Esophagus muscularis mucosa (tissue), 4 donors: ENCODE measurements at regions not wholly inside any gene's neighbourhood (a gene's known extent, or its start where the extent isn't known, plus 50 kb on each side); places are given as distances from the start of the nearest gene placed in this dataset.
A peak's percentile ranks its signal among the peaks of the same experiment; 100 is the strongest.

Experiments used
- DNase-seq: peaks from one replicate; pipeline ENCODE4 v3.0.0-alpha.2; 2017; ENCODE audit errors: extremely low spot score
- H3K27ac ChIP-seq, 4 donors: fragments of 200-600 bp; sonication (generic); replicated peaks in 1 of 4; 1 replicate in 3 of 4; 2 replicates in 1 of 4; pipeline ENCODE4 v1.5.1; 2016 to 2019; ENCODE audit warnings: mild to moderate bottlenecking in 1 of 4
- H3K27me3 ChIP-seq, 4 donors: fragments of 200-600 bp; sonication (generic); one replicate each; pipeline versions ENCODE4 v1.5.1 to v1.6.0; 2016 to 2019
- H3K36me3 ChIP-seq, 4 donors: fragments of 200-600 bp; sonication (generic); one replicate each; pipeline ENCODE4 v1.5.1; 2016 to 2019
- H3K4me1 ChIP-seq, 4 donors: fragments of 200-600 bp; sonication (generic); one replicate each; pipeline ENCODE4 v1.5.1; 2016 to 2019
- H3K4me3 ChIP-seq, 4 donors: fragments of 200-600 bp; sonication (generic); 1 replicate in 2 of 4; 2 replicates in 2 of 4; pipeline ENCODE4 v1.5.1; 2016 to 2019; ENCODE audit warnings: mild to moderate bottlenecking in 4 of 4, moderate library complexity in 1 of 4
- H3K9me3 ChIP-seq, 4 donors: fragments of 200-600 bp; sonication (generic); 1 replicate in 3 of 4; 2 replicates in 1 of 4; pipeline ENCODE4 v1.5.1; 2016 to 2019
- CTCF ChIP-seq, 3 experiments: fragments of 200-600 bp in 2 of 3; fragments of 450-650 bp in 1 of 3; sonication (generic) in 2 of 3; IDR thresholded peaks; one replicate each; pipeline ENCODE4 v1.5.1; 2017 to 2019; ENCODE audit warnings: antibody characterized with exemption in 3 of 3, mild to moderate bottlenecking in 2 of 3, moderate library complexity in 1 of 3
- EP300 ChIP-seq: sonication (generic); formaldehyde crosslinking; IDR thresholded peaks from one replicate; pipeline ENCODE4 v1.6.1; 2017; ENCODE audit warnings: antibody characterized with exemption
- POLR2A ChIP-seq: fragments of 450-650 bp; IDR thresholded peaks from one replicate; pipeline ENCODE4 v1.6.1; 2017; ENCODE audit warnings: antibody characterized with exemption, moderate library complexity, mild to moderate bottlenecking, low read depth
- POLR2AphosphoS5 ChIP-seq, 2 donors: sonication (generic); formaldehyde crosslinking; IDR thresholded peaks; one replicate each; pipeline ENCODE4 v1.6.1; 2017; ENCODE audit warnings: antibody characterized with exemption in 2 of 2
- whole genome bisulfite sequencing: methylation state at CpG from one replicate; pipeline ENCODE4 v1.1.5; 2018; 5-methylcytosine and 5-hydroxymethylcytosine counted together
- intact Hi-C: fragments of 100-400 bp; cut with DNase I; formaldehyde crosslinking; loops from one replicate; pipeline ENCODE4 v1.15.1; 2023

GRCh38 chr1:239868058-239868832 is 223.4 kb upstream of the FMN2 start:
- H3K9me3 ChIP-seq, result no peaks in the 10 kb centered on the region
- peaks cover 0 to 7% (median 4%) of the 10 kb centered on the region in 4 donors for H3K4me1 ChIP-seq
- intact Hi-C loops, result no loop called here
- no peaks in the 10 kb centered on the region for H3K36me3 ChIP-seq
- H3K27ac ChIP-seq, result no peak overlapping the region
- no peak for TF ChIP-seq EP300
- no peak for TF ChIP-seq CTCF (IDR thresholded peaks at IDR 0.05)
- no peak for TF ChIP-seq POLR2AphosphoS5 (IDR thresholded peaks at IDR 0.05)
- TF ChIP-seq POLR2A, result no peak
- H3K4me3 ChIP-seq, result no peak overlapping the region
- WGBS, result 87% methylated on average over 13 of the region's 13 CpGs
- DNase-seq, result peak; percentile 79
- no peaks in the 10 kb centered on the region for H3K27me3 ChIP-seq

- peak; percentile 68 for DNase-seq
- TF ChIP-seq EP300 (no peak), CTCF (IDR thresholded peaks at IDR 0.05) (no peak), POLR2A (no peak), POLR2AphosphoS5 (IDR thresholded peaks at IDR 0.05) (no peak)
- H3K9me3 ChIP-seq, result no peaks in the 10 kb centered on the region
- H3K27ac ChIP-seq, result no peak overlapping the region
- 84% methylated on average over 3 of the region's 6 CpGs for WGBS
- no peaks in the 10 kb centered on the region for H3K27me3 ChIP-seq
- H3K4me1 ChIP-seq, result peaks cover 0 to 7% (median 4%) of the 10 kb centered on the region in 4 donors
- H3K36me3 ChIP-seq, result no peaks in the 10 kb centered on the region
- intact Hi-C loops, result no loop called here
- H3K4me3 ChIP-seq, result no peak overlapping the region
Observed at GRCh38 chr1:239870194-239870593, 221.5 kb upstream of the FMN2 start.

- TF ChIP-seq POLR2AphosphoS5 (IDR thresholded peaks at IDR 0.05) (no peak), EP300 (no peak), CTCF (IDR thresholded peaks at IDR 0.05) (no peak), POLR2A (no peak)
- Histone ChIP-seq H3K4me1 (peaks cover 0 to 7% (median 4%) of the 10 kb centered on the region in 4 donors), H3K36me3 (no peaks in the 10 kb centered on the region), H3K9me3 (no peaks in the 10 kb centered on the region), H3K27ac (no peak overlapping the region), H3K4me3 (no peak overlapping the region), H3K27me3 (no peaks in the 10 kb centered on the region)
- 37% methylated on average over 2 of the region's 2 CpGs for WGBS
- intact Hi-C loops, result no loop called here
- DNase-seq, result no peak
Observed at GRCh38 chr1:239872626-239873025, 219.1 kb upstream of the FMN2 start.

- no peaks in the 10 kb centered on the region for H3K27me3 ChIP-seq
Observed at GRCh38 chr1:239874831-239875230, 216.9 kb upstream of the FMN2 start.

More at GRCh38 chr1:239874831-239875230, 216.9 kb upstream of the FMN2 start:
- H3K27ac ChIP-seq, result no peak overlapping the region
- intact Hi-C loops, result no loop called here
- TF ChIP-seq POLR2AphosphoS5 (IDR thresholded peaks at IDR 0.05) (no peak), CTCF (IDR thresholded peaks at IDR 0.05) (no peak), POLR2A (no peak), EP300 (no peak)
- no peaks in the 10 kb centered on the region for H3K9me3 ChIP-seq
- no peak overlapping the region for H3K4me3 ChIP-seq
- H3K4me1 ChIP-seq, result peaks cover 0 to 16% (median 4%) of the 10 kb centered on the region in 4 donors
- 95% methylated on average over 10 of the region's 10 CpGs for WGBS
- DNase-seq, result no peak
- H3K36me3 ChIP-seq, result no peaks in the 10 kb centered on the region
